22Rv1 (cell line): ENCODE measurements at regions not wholly inside any gene's neighbourhood (a gene's known extent, or its start where the extent isn't known, plus 50 kb on each side); places are given as distances from the start of the nearest gene placed in this dataset.
"Not testable (repeated sequence)": the region's sequence is repeated elsewhere in the genome, so short reads cannot be mapped to it uniquely, and the experiment has no call there.

Source experiments
- H3K27ac ChIP-seq: fragments of 450-650 bp; 2 replicates; pipeline ENCODE4 v1.5.1; 2017
- ZFX ChIP-seq: fragments of 450-650 bp; IDR thresholded peaks from 2 replicates; pipeline ENCODE4 v1.6.1; 2017; ENCODE audit warnings: antibody characterized with exemption, borderline replicate concordance
- TF ChIP-seq, protein P1 (sequence below): fragments of 450-650 bp; IDR thresholded peaks from 2 replicates; pipeline ENCODE4 v1.5.1; 2017; ENCODE audit warnings: mild to moderate bottlenecking

DNA sequence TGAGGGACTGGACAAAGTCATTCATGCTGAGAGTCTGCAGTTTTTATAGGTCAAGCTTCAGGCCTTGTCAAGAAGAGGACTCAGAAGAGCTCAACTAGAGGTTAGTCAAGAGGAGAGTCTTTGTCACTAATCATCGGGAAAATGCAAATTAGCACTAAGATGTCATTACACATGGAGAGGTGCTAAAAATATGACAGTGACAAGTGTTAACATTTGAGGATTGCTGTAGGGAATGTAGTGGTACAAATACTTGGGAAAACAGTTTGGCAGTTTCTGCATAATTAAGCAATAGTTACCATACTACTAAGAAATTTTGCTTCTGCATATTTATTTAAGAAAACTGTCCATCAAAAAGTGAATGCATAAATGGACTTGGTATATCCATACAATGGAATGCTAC lies 60.9 kb upstream of the CSRP2 start:
- no peak for TF ChIP-seq ZFX
- TF ChIP-seq, protein P1, sequence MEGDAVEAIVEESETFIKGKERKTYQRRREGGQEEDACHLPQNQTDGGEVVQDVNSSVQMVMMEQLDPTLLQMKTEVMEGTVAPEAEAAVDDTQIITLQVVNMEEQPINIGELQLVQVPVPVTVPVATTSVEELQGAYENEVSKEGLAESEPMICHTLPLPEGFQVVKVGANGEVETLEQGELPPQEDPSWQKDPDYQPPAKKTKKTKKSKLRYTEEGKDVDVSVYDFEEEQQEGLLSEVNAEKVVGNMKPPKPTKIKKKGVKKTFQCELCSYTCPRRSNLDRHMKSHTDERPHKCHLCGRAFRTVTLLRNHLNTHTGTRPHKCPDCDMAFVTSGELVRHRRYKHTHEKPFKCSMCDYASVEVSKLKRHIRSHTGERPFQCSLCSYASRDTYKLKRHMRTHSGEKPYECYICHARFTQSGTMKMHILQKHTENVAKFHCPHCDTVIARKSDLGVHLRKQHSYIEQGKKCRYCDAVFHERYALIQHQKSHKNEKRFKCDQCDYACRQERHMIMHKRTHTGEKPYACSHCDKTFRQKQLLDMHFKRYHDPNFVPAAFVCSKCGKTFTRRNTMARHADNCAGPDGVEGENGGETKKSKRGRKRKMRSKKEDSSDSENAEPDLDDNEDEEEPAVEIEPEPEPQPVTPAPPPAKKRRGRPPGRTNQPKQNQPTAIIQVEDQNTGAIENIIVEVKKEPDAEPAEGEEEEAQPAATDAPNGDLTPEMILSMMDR = no peak
- no peak overlapping the region for H3K27ac ChIP-seq

DNA sequence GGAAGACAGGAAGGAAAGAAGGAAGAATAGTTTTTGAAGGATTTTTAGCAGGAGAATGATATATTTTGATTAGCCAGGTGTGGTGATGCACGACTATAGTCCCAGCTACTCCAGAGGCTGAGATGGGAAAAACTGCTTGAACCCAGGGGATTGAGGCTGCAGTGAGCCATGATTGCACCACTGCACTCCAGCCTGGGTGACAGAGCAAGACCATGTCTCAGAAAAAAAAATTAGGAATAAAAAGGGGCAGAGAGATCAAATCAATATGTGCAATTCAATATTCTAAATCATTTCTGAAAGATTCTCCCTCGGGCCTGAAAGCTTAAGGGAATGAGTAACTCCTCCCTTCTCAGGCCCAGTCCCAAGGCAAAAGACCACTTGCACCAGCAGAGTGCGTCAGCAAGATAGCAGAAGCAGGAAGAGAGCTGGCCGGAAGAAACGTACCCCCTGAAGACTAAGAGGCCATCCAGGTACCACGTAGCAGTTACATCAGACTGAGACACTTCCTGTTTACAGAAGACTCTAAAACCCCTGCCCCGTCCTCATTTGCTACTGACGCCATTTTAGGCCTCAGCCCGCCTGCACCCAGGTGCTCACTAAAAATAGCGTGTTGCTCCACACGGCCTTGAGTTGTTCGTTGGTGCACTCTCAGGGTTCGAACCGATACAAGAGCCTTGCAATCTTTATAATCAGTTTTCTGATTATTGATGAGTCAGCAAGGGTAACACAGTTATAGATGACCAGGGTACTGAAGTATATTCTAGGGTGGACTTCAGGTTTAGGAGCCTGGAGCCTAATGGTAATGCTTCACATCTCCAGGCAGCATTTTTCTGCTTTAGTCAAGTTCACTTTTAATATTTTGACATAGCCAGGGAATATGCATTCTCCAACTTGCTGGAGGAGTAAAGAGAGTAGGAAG lies 57.7 kb upstream of the CSRP2 start:
- TF ChIP-seq, protein P1 = no peak

DNA sequence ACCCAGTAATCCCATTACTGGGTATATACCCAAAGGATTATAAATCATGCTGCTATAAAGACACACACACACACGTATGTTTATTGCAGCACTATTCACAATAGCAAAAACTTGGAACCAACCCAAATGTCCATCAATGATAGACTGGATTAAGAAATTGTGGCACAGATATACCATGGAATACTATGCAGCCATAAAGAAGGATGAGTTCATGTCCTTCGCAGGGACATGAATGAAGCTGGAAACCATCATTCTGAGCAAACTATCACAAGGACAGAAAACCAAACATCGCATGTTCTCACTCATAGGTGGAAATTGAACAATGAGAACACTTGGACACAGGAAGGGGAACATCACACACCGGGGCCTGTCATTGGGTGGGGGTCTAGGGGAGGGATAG lies 54.6 kb upstream of the CSRP2 start:
- not testable (repeated sequence) for H3K27ac ChIP-seq

More for the DNA sequence above, 57.7 kb upstream of the CSRP2 start:
- H3K27ac ChIP-seq = no peak overlapping the region

DNA sequence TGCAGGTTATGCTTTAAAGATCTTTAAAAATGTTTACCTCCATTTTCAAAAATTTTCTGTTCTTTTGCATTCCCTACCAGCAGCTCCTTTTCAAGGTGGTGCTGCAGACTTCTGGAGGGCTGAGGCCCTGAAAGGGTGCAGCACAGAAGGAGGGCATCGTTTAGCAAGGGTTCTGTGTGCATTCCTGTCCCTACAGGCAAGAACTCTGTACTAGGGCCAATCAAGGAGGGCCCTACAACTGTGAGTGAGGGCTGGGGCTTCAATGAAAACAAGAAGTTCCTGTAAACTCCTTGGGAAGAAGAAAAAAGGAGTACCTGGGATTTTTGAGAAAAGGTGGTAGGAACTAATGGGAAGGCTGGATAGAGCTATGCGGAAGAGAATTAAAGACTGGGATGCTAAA lies 50.7 kb upstream of the CSRP2 start:
- no peak overlapping the region for H3K27ac ChIP-seq
- TF ChIP-seq, protein P1 = no peak
- TF ChIP-seq ZFX = no peak
